ENCODE measurements at regions not wholly inside any gene's neighbourhood (a gene's known extent, or its start where the extent isn't known, plus 50 kb on each side); places are given as distances from the start of the nearest gene placed in this dataset.

- H3K27ac Mint-ChIP-seq, result no peak overlapping the region; a peak in 1 of 7 replicates
- no peak overlapping the region for H3K23ac ChIP-seq (ENCODE audit: insufficient read length, low read depth, low read length)
- H3K56ac ChIP-seq (ENCODE audit: insufficient read length, low read depth, low read length), result no peak overlapping the region
- H3K4me3 Mint-ChIP-seq, result no peak overlapping the region
- no peak overlapping the region for H2AK5ac ChIP-seq (ENCODE audit: insufficient read length, low read length)
- H2AFZ ChIP-seq (ENCODE audit: low read length), result no peak overlapping the region
- H3K4me2 ChIP-seq (ENCODE audit: insufficient read depth, insufficient read length, low read length), result no peak overlapping the region
- no peaks in the 10 kb centered on the region for H4K20me1 ChIP-seq (ENCODE audit: control insufficient read depth, insufficient read depth, insufficient read length)
- no peak overlapping the region for H3K27ac ChIP-seq (ENCODE audit: insufficient read length, low read depth, low read length)
- H4K8ac ChIP-seq (replicated peaks; ENCODE audit: insufficient read length, low read depth, low read length), result no peak overlapping the region
- H3T11ph ChIP-seq (ENCODE audit: low read length), result no peak overlapping the region
- H3K4me1 Mint-ChIP-seq, result no peaks in the 10 kb centered on the region
- DNase-seq, result no peak
- no peak overlapping the region for H2BK15ac ChIP-seq (ENCODE audit: low read depth, low read length)
- H3K18ac ChIP-seq (ENCODE audit: insufficient read length, low read depth, low read length), result no peak overlapping the region
- H4K91ac ChIP-seq (ENCODE audit: insufficient read length, low read depth, low read length), result no peak overlapping the region
- H3K9ac ChIP-seq (ENCODE audit: extremely low read depth, insufficient read length, low read length), result no peak overlapping the region
- H4K5ac ChIP-seq (ENCODE audit: insufficient read length, low read depth, low read length), result no peak overlapping the region
- no CpG with 5 or more reads among the region's 2 CpGs for WGBS (ENCODE audit: extremely low coverage, insufficient read length, low lambda C conversion rate)
- peaks cover 0 to 6% (median 3%) of the 10 kb centered on the region in 3 experiments; a peak in 5 of 7 replicates for H3K36me3 Mint-ChIP-seq (ENCODE audit: insufficient read depth in 1 of 3, low read depth in 3 of 3)
- H3K23me2 ChIP-seq (ENCODE audit: insufficient read length, low read depth, low read length, poor library complexity, severe bottlenecking), result no peaks in the 10 kb centered on the region
- H3K27me3 Mint-ChIP-seq (ENCODE audit: low read depth), result no peaks in the 10 kb centered on the region
- H3K14ac ChIP-seq (ENCODE audit: insufficient read depth, low read length), result no peak overlapping the region
- no peaks in the 10 kb centered on the region for H3K4me1 ChIP-seq (ENCODE audit: insufficient read depth, low read length)
- H3K27me3 ChIP-seq (ENCODE audit: insufficient read depth, low read length), result no peaks in the 10 kb centered on the region
- H2BK12ac ChIP-seq (ENCODE audit: insufficient read length, low read depth, low read length), result no peak overlapping the region
- H3K9me3 Mint-ChIP-seq, result peaks cover 3 to 6% of the 10 kb centered on the region in 2 experiments
- no peak overlapping the region for H3K4ac ChIP-seq (ENCODE audit: low read depth, low read length)
- H3K9me3 ChIP-seq (ENCODE audit: control insufficient read depth, low read depth, low read length), result no peaks in the 10 kb centered on the region
- no peak overlapping the region for H2BK120ac ChIP-seq (ENCODE audit: low read depth, low read length, poor library complexity, severe bottlenecking)
- no peaks in the 10 kb centered on the region for H3K79me1 ChIP-seq (ENCODE audit: insufficient read depth, low read depth, low read length, poor library complexity, severe bottlenecking)
- TF ChIP-seq CTCF (conservative IDR thresholded peaks at IDR 0.05), result no peak
- H3K79me2 ChIP-seq (ENCODE audit: insufficient read depth, low read length), result no peaks in the 10 kb centered on the region
- no peak overlapping the region for H2BK5ac ChIP-seq (ENCODE audit: insufficient read length, low read length)
- H2BK20ac ChIP-seq (ENCODE audit: low read depth, low read length, poor library complexity, severe bottlenecking), result no peak overlapping the region
Measured at GRCh38 chr4:132565542-132565941, 583.6 kb upstream of the PCDH10 start.
